Suppressor macrophage treated with lipopolysaccharide for 1 hour (primary cell): ENCODE measurements at regions not wholly inside any gene's neighbourhood (a gene's known extent, or its start where the extent isn't known, plus 50 kb on each side); places are given as distances from the start of the nearest gene placed in this dataset.

Experiments used
- DNase-seq, 3 donors: peaks; one replicate each; pipeline ENCODE4 v3.0.0-alpha.2; 2020 to 2022

- no peak for DNase-seq
These were observed 59.5 kb downstream of the FZD1 start for GRCh38 chr7:91323626-91324158.

GRCh38 chr7:91324663-91325062 is 60.4 kb downstream of the FZD1 start:
- no peak for DNase-seq

- DNase-seq = peak; percentile 33 to 64 (median 50)
These were observed 61.5 kb downstream of the FZD1 start for GRCh38 chr7:91325726-91326125.

GRCh38 chr7:91326516-91327199 is 62.4 kb downstream of the FZD1 start:
- peak in 2 of 3 donors; percentile 18 to 26 for DNase-seq

DNA sequence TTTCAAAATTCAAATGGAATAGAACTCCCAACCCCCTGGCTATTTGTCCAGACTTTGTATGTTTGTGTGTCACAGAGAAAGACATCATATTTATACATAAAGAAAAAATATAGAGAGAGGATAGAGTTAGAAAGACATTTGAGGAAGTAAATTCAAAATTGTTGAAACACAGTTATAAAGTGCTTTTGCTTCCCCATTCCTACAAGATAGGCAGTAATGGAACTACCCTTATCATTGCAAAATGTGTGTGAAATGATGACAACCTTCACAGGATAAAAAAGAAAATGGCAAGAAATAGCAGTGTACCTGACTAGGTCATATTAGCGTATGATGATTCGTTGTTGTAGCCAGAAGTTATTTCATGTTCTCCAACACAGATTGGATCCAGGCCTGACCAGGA is 63.1 kb downstream of the FZD1 start:
- DNase-seq = peak; percentile 47 to 81 (median 78)

DNA sequence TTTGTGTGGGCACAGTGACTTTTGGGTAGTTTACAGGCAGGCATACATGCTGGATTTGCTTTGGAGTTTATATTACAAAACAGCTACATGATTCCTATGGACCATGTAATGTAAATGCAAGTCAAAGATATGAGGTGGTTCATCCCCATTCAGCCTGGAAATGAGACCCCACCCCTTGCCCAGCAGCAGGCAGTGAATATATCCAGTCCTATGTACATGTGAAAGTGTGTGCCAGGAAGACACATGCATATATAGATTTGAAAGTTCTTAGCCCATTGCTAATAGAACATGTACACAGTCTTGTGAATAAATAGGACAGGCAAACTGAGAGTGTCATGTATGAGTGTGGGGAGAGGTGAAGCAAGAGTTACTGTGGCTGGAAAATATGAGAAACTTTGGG is 65.3 kb downstream of the FZD1 start:
- no peak for DNase-seq

- no peak for DNase-seq
These were observed 66.1 kb downstream of the FZD1 start for GRCh38 chr7:91330191-91330808.

- peak; percentile 44 to 59 (median 50) for DNase-seq
These were observed 66.6 kb downstream of the FZD1 start for GRCh38 chr7:91330866-91331265.

DNA sequence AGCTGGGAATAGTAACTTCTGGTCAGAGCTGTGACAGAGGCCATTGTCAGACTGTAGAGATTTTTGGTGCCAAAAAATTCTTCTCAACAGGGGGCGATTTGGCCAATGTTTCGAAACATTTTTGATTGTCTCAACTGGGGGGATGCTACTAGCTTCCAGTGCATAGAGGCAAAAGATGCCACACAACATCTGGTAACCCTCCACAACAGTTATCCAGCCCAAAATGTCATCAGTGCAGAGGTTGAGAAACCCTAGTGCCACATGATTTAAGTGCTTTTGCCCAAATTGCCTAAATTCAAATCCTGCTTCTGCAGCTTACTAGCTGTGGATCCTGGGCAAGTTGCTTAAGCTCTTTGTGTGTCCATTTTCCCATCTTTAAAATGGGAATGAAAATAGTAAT is 71.9 kb downstream of the FZD1 start:
- no peak for DNase-seq

DNA sequence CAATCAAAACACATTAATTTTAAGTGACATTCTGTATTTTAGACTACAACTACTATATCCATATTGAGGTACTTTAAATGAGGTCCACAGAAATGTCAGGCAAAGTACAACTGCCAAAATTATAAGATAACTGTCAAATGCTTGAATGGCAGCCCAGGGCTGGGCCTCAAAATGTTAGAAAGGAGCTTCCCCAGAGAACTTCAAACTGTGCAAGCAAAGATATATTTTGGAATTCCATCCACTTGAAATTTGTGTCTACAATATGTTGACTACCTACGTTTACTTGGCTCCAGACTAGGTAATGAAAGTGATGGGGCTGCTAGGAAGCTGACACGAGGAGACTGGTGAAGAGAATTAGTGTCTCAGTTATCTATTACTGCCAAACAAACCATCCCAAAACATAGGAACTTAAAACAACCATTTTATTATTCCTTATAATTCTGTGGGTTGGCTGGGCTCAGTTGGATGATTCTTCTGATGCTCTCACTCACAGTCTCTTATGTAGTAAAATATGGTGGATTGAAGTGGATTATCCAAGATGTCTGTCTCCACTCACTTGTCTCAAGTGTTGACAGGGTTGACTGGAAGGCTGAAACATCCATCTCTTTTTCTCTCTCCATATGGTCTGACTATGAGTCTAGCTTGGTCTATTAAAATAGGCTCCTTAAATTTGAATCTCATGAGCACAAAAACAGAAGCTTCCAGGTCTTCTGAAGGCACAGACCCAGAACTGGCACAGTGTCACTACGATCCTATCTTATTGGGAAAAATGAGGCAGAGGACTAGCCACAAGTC is 74.2 kb downstream of the FZD1 start:
- DNase-seq = no peak

DNA sequence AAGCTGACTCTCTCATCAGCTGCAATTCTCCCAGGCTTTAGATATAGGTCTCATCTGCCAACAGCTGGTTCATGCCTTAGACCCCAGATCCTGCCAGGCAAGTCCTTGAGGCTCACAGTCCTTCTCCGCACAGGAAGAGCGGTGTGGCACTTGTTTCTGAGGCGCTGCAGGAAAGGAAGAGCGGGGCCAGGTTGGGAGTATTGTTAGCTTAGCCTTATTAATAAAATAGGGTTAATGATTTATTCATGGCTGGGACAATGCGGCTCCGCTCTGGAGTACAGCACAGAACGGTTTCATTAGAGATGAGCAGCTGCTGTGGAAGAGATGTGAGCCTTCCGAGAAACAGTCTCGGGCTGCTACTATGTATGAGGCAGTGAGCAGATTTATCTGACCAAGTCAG is 78.1 kb downstream of the FZD1 start:
- DNase-seq = no peak

DNA sequence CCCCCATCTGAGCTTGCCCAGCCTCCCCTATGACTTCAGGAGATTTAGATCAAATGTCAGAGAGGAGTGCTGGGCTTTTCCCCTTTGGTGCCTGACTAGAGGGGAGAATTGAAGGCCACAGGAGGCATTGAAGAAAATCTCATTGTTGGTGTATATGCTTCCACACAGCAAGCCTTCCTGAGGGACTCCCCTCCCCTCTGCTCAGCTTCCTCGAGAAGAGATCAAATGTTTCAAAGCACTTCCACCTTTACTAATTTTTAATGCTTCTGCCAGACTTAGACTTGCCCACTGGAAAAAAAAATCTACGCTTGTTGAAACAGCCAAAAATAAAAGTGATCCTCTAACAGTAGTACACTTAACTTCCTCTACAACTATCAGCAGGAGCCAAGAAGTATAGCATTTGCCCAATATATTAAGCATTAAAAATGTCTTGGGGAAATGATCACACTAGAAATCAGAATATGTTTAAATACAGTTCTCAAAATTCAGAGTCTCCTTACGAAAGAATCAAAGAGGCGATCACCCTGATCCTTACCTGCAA is 79.3 kb downstream of the FZD1 start:
- DNase-seq = no peak

GRCh38 chr7:91343996-91344629 is 79.9 kb downstream of the FZD1 start:
- DNase-seq = no peak

GRCh38 chr7:91344911-91345310 is 80.7 kb downstream of the FZD1 start:
- DNase-seq = no peak

- peak; percentile 26 to 44 (median 37) for DNase-seq
These were observed 81.2 kb downstream of the FZD1 start for GRCh38 chr7:91345449-91345848.

GRCh38 chr7:91346426-91346825 is 82.2 kb downstream of the FZD1 start:
- peak in 2 of 3 donors; percentile 29 to 36 for DNase-seq

DNA sequence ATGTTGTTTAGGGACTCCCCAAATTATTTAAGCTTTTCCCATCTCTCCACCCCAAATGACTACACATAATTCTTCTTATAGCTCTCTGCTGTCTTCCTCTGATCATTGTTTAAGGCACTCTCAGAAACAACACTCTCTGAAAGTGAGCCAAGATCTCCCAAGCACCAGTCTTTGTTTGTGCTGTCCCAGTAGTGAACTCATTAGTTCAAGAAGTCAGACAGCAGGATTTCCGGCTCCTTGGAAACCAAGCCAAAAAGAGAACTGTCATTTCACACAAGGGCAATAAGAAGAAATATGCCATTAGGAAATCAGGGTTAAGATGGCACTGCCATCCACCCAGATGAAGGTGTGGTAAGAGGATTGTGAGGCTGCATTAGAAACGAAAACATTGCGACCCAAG is 83.1 kb downstream of the FZD1 start:
- peak in 2 of 3 donors; percentile 21 to 25 for DNase-seq

DNA sequence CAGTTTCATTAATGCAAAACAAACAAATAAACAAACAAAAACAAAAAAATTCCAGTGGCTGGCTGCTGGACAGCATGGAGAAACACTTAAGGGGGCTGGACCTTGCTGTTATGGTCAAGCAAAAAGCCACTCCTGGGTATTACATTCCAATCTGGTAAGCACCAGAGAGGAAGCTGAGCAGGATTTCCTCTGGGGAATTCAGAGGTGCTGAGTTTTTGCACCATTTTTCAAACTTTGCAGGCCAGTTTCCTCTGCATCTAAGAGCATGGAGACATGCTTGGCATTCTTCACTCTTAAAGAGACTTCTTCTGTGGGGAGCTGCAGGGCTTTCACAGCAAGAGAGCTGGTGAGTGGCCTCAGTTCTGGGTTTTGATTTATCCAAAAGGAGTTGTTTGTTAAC is 84.5 kb downstream of the FZD1 start:
- no peak for DNase-seq

DNA sequence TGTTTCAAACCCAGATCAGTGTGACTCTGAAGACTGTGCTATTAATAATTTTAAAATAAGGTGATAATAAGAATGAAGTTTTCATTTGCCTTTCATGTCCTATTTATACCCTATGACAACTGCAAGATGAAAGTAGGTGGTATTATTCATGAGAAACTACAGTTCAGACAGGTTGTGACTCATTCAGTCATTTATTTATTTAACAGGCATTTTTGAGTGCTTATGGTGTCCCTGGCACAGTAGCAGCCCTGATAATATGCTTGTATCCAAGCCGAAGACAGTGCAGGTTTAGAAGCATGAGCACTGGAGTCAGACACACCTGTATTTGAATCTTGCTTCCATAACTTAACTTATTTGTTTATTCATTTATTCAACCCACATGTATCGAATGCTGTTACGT is 87.1 kb downstream of the FZD1 start:
- DNase-seq = peak in 1 of 3 donors; percentile 16

- no peak for DNase-seq
These were observed 87.9 kb downstream of the FZD1 start for GRCh38 chr7:91352091-91352490.

- DNase-seq = no peak
These were observed 89.6 kb downstream of the FZD1 start for GRCh38 chr7:91353848-91354247.

DNA sequence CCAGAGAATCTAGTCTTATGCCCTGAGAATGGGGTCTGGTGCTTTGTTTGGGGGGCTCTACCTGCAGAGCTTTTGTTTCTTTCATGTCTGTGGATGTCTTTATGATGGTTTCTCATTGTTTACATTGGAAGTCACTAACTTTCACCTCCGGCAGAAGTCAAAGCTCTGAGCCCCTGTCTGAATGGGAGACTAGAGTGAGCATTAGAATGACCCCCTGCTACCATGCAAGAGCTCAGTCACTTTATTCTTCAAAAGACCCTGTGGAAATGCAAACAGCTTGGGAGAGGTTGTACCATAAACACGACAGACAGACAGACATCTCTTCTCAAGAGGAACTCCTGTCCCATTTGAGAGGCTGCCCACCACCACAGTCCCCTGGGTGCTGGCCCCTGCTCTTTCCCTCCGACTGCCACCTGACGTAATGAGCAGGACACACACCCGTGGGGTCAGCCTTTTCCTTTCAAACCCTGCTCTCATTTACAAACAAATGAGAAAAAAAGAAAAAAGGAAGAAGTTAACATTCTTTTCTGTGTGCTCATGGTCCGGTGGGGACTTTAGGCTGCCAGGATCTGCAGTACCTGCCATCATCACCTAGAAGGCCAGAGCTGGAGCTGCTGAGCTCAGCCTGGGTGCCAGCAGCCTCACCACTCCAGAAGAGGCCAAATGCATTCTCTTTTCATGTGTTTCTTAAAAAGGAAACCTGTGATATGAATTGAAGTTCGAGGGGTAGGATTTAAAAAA is 91.6 kb downstream of the FZD1 start:
- DNase-seq = no peak
